PC-9 (cell line): ENCODE measurements at regions not wholly inside any gene's neighbourhood (a gene's known extent, or its start where the extent isn't known, plus 50 kb on each side); places are given as distances from the start of the nearest gene placed in this dataset.

ENCODE experiments used
- EZH2 ChIP-seq: fragments of 200-600 bp; sonication (generic); IDR thresholded peaks from 2 replicates; pipeline ENCODE4 v1.8.0; 2017; ENCODE audit warnings: antibody characterized with exemption, low read depth
- TF ChIP-seq, protein P1 (sequence below): fragments of 200-600 bp; sonication (generic); conservative IDR thresholded peaks from 2 replicates; pipeline ENCODE4 v1.6.1; 2017; ENCODE audit warnings: mixed run types, antibody characterized with exemption, mild to moderate bottlenecking, moderate library complexity

DNA sequence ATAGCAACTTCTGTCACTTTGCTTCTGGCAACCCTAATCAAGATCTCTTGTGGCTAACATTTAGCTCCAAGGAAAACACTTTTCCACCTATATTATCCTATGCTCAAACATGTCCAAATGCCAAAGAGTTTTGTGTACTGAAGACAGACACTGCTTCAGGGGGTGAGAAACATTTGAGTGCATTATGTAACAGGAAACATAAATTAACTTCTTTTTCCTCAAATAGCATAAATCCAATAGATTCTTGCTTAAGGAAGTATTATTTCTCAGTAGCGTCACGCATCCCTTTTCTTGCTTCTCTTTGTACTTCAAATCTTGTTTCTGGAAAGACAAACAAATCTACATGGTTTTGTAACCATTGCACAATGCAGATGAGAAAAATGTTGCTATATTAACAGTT lies 839.1 kb downstream of the GLUD2 start:
- TF ChIP-seq, protein P1, sequence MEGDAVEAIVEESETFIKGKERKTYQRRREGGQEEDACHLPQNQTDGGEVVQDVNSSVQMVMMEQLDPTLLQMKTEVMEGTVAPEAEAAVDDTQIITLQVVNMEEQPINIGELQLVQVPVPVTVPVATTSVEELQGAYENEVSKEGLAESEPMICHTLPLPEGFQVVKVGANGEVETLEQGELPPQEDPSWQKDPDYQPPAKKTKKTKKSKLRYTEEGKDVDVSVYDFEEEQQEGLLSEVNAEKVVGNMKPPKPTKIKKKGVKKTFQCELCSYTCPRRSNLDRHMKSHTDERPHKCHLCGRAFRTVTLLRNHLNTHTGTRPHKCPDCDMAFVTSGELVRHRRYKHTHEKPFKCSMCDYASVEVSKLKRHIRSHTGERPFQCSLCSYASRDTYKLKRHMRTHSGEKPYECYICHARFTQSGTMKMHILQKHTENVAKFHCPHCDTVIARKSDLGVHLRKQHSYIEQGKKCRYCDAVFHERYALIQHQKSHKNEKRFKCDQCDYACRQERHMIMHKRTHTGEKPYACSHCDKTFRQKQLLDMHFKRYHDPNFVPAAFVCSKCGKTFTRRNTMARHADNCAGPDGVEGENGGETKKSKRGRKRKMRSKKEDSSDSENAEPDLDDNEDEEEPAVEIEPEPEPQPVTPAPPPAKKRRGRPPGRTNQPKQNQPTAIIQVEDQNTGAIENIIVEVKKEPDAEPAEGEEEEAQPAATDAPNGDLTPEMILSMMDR: no peak
- no peak for TF ChIP-seq EZH2
